SK-N-SH (cell line): ENCODE measurements at regions not wholly inside any gene's neighbourhood (a gene's known extent, or its start where the extent isn't known, plus 50 kb on each side); places are given as distances from the start of the nearest gene placed in this dataset.

Experiments
- CTCF ChIA-PET: fragments of 300-600, 350-600 bp; formaldehyde crosslinking; extraction: SDS; loops from one replicate; lab custom pipeline; 2021; lab: Yijun Ruan, JAX
- POLR2A ChIA-PET: fragments of 350-600 bp; sonication (Branson Sonifier 250); formaldehyde crosslinking; extraction: SDS; loops from one replicate; lab custom pipeline; 2020; ENCODE audit warnings: antibody characterized with exemption, inconsistent platforms; lab: Yijun Ruan, JAX
- DNase-seq: peaks from one replicate; pipeline ENCODE4 v3.0.0; 2012
- H2AFZ ChIP-seq: fragments of 200-600 bp; sonication (generic); 2 replicates; pipeline ENCODE4 v1.8.1; 2016; ENCODE audit warnings: antibody characterized with exemption, mild to moderate bottlenecking, low read depth
- H3F3A ChIP-seq: fragments of 200-600 bp; sonication (generic); replicated peaks from 2 replicates; pipeline ENCODE3; 2016; ENCODE audit warnings: antibody characterized with exemption, mild to moderate bottlenecking; ENCODE audit not compliant: insufficient read depth
- H3K27ac ChIP-seq, 2 experiments: fragments of 200-500 bp in 1 of 2; fragments of 200-600 bp in 1 of 2; sonication (Bioruptor generic) in 1 of 2; sonication (generic), shearing (Covaris generic) in 1 of 2; 2 replicates each; pipeline versions ENCODE4 v1.5.1 to v1.6.1; 2014 to 2016; ENCODE audit warnings: low read depth in 2 of 2, inconsistent platforms in 1 of 2, low read length in 1 of 2, mild to moderate bottlenecking in 1 of 2, mixed read lengths in 1 of 2
- H3K27me3 ChIP-seq: fragments of 200-600 bp; sonication (generic), shearing (Covaris generic); 2 replicates; pipeline ENCODE4 v1.6.1; 2016; ENCODE audit warnings: mixed run types; ENCODE audit not compliant: insufficient read depth
- H3K36me3 ChIP-seq, 2 experiments: fragments of 200-500 bp in 1 of 2; fragments of 200-600 bp in 1 of 2; sonication (Bioruptor generic) in 1 of 2; sonication (generic) in 1 of 2; replicated peaks in 1 of 2; 2 replicates each; pipeline versions ENCODE3 to v1.5.1; 2014 to 2016; ENCODE audit warnings: low read length in 1 of 2, mild to moderate bottlenecking in 1 of 2; ENCODE audit not compliant: insufficient read depth in 2 of 2, control insufficient read depth in 1 of 2
- H3K4me1 ChIP-seq, 2 experiments: fragments of 200-500 bp in 1 of 2; fragments of 200-600 bp in 1 of 2; sonication (Bioruptor generic) in 1 of 2; sonication (generic), shearing (Covaris generic) in 1 of 2; 2 replicates each; pipeline versions ENCODE4 v1.5.1 to v1.6.1; 2014 to 2016; ENCODE audit warnings: low read depth in 1 of 2, low read length in 1 of 2, mixed run types in 1 of 2; ENCODE audit not compliant: insufficient read depth in 2 of 2, control insufficient read depth in 1 of 2
- H3K4me2 ChIP-seq: fragments of 200-600 bp; sonication (generic), shearing (Covaris generic); 2 replicates; pipeline ENCODE4 v1.6.1; 2017; ENCODE audit warnings: mixed run types
- H3K4me3 ChIP-seq, 2 experiments: fragments of 200-500 bp in 1 of 2; fragments of 200-600 bp in 1 of 2; sonication (Bioruptor generic) in 1 of 2; sonication (generic), shearing (Covaris generic) in 1 of 2; 2 replicates each; pipeline versions ENCODE4 v1.5.1 to v1.8.1; 2014 to 2016; ENCODE audit warnings: low read depth in 2 of 2, inconsistent platforms in 1 of 2, low read length in 1 of 2, mild to moderate bottlenecking in 1 of 2, mixed read lengths in 1 of 2, moderate library complexity in 1 of 2
- H3K79me2 ChIP-seq: fragments of 200-600 bp; sonication (generic); 2 replicates; pipeline ENCODE4 v1.8.1; 2017; ENCODE audit warnings: mild to moderate bottlenecking; ENCODE audit not compliant: insufficient read depth
- H3K9ac ChIP-seq: fragments of 200-600 bp; sonication (generic); 2 replicates; pipeline ENCODE4 v1.6.1; 2017; ENCODE audit warnings: mixed run types
- H3K9me2 ChIP-seq: fragments of 200-600 bp; sonication (generic); 2 replicates; pipeline ENCODE4 v1.6.1; 2017; ENCODE audit warnings: mixed run types
- H3K9me3 ChIP-seq: fragments of 200-600 bp; sonication (generic); 2 replicates; pipeline ENCODE4 v1.6.1; 2017; ENCODE audit warnings: mixed run types, mild to moderate bottlenecking, moderate library complexity
- H4K20me1 ChIP-seq: fragments of 200-600 bp; sonication (generic); 2 replicates; pipeline ENCODE4 v1.6.1; 2017; ENCODE audit warnings: mild to moderate bottlenecking, mixed run types; ENCODE audit not compliant: insufficient read depth
- CHD2 ChIP-seq: fragments of 150-350 bp; IDR thresholded peaks from 2 replicates; pipeline ENCODE4 v1.6.1; 2018; ENCODE audit warnings: low read length; ENCODE audit not compliant: partially characterized antibody
- CTCF ChIP-seq: fragments of 200-600 bp; sonication (generic); IDR thresholded peaks from 2 replicates; pipeline ENCODE4 v1.6.1; 2017; ENCODE audit warnings: antibody characterized with exemption, mild to moderate bottlenecking, moderate library complexity
- ELF1 ChIP-seq: IDR thresholded peaks from 2 replicates; pipeline ENCODE4 v1.4.0; 2012
- EP300 ChIP-seq, 2 experiments: IDR thresholded peaks; 2 replicates each; pipeline versions ENCODE4 v1.4.0 to v1.6.1; 2012; ENCODE audit warnings: borderline replicate concordance in 1 of 2, low read depth in 1 of 2, low read length in 1 of 2
- EZH2phosphoT487 ChIP-seq: fragments of 200-600 bp; sonication (generic); IDR thresholded peaks from 2 replicates; pipeline ENCODE4 v1.6.1; 2017; ENCODE audit warnings: low read depth, mixed run types, mild to moderate bottlenecking, antibody characterized with exemption, moderate library complexity, borderline replicate concordance
- FOSL2 ChIP-seq: IDR thresholded peaks from 2 replicates; pipeline ENCODE4 v1.4.0; 2012; ENCODE audit warnings: low read depth, mild to moderate bottlenecking, moderate library complexity, borderline replicate concordance
- FOXJ3 ChIP-seq: sonication (generic); formaldehyde crosslinking; IDR thresholded peaks from 2 replicates; pipeline ENCODE4 v1.5.1; 2020; ENCODE audit warnings: mild to moderate bottlenecking, missing genetic modification reagents
- GABPA ChIP-seq: IDR thresholded peaks from 2 replicates; pipeline ENCODE4 v1.4.0; 2012; ENCODE audit warnings: low read depth, mild to moderate bottlenecking
- GATA2 ChIP-seq: sonication (generic); formaldehyde crosslinking; IDR thresholded peaks from 2 replicates; pipeline ENCODE4 v1.5.0; 2020; ENCODE audit warnings: mild to moderate bottlenecking, missing genetic modification reagents
- JUND ChIP-seq: IDR thresholded peaks from 2 replicates; pipeline ENCODE4 v1.4.0; 2012
- MXI1 ChIP-seq: IDR thresholded peaks from 2 replicates; pipeline ENCODE4 v1.6.1; 2012; ENCODE audit warnings: mild to moderate bottlenecking, low read depth, low read length, improper control_type of control experiment
- PBX3 ChIP-seq: IDR thresholded peaks from 2 replicates; pipeline ENCODE4; 2012
- POLR2AphosphoS5 ChIP-seq: IDR thresholded peaks from 2 replicates; pipeline ENCODE4 v1.6.1; 2012; ENCODE audit warnings: low read depth, low read length
- RCOR1 ChIP-seq: fragments of 150-350 bp; IDR thresholded peaks from 2 replicates; pipeline ENCODE4 v1.6.1; 2017; ENCODE audit warnings: antibody characterized with exemption, low read length
- RXRA ChIP-seq: IDR thresholded peaks from 2 replicates; pipeline ENCODE4 v1.4.0; 2012; ENCODE audit warnings: low read depth, mild to moderate bottlenecking, borderline replicate concordance
- SMC3 ChIP-seq: IDR thresholded peaks from 2 replicates; pipeline ENCODE4 v1.6.1; 2012; ENCODE audit warnings: low read depth, low read length, improper control_type of control experiment
- TCF12 ChIP-seq: IDR thresholded peaks from 2 replicates; pipeline ENCODE4 v1.4.0; 2012
- TEAD4 ChIP-seq: IDR thresholded peaks from 2 replicates; pipeline ENCODE4 v1.4.0; 2012; ENCODE audit warnings: mild to moderate bottlenecking, borderline replicate concordance; ENCODE audit not compliant: insufficient read depth
- ZBTB33 ChIP-seq: IDR thresholded peaks from 2 replicates; pipeline ENCODE4 v1.4.0; 2012; ENCODE audit warnings: low read depth, borderline replicate concordance
- WGBS: methylation state at CpG from one replicate; pipeline ENCODE4 v1.1.6; 2017; ENCODE audit warnings: low lambda C conversion rate; 5-methylcytosine and 5-hydroxymethylcytosine counted together
- TF ChIP-seq, protein P1 (sequence below): IDR thresholded peaks from 2 replicates; pipeline ENCODE4 v1.4.0; 2012; ENCODE audit warnings: low read depth, borderline replicate concordance
- TF ChIP-seq, protein P2 (sequence below): IDR thresholded peaks from 2 replicates; pipeline ENCODE4 v1.4.0; 2012; ENCODE audit warnings: low read depth

DNA sequence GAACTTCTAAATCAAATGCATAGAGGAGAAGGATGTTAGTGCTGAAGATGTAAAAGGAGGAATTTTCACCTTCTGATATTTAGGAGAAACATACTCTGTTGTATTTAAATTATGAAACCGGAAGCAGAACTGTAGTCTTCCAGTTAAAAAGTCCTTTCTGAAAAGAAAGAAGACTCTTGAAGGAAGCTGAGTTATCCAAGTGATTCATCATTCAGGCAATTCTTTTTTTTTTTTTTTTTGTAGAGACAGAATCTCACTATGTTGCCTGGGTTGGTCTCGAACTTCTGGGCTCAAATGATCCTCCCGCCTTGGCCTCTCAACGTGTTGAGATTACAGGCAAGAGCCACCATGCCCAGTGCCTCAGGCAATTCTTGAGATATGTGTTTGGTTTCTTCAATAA, 424.8 kb upstream of the TPM1 start:
- no peak for DNase-seq
- Histone ChIP-seq H3K4me1 (peaks cover 27 to 44% of the 10 kb centered on the region in 2 experiments), H3K27me3 (no peaks in the 10 kb centered on the region), H3K9me2 (no peaks in the 10 kb centered on the region), H3K9me3 (no peaks in the 10 kb centered on the region), H3F3A (peaks cover 28% of the 10 kb centered on the region), H3K4me2 (peak overlapping the region; percentile 67), H4K20me1 (no peaks in the 10 kb centered on the region), H3K79me2 (peaks cover 14% of the 10 kb centered on the region; the same call in 1 of the 2 replicates), H3K4me3 (no peak overlapping the region), H2AFZ (no peak overlapping the region), H3K9ac (no peak overlapping the region), H3K36me3 (no peaks in the 10 kb centered on the region), H3K27ac (peak overlapping the region; percentile 48 to 82; a peak in 3 of 4 replicates)
- ChIA-PET POLR2A (no interaction called here), CTCF (interaction anchor here (0.6 to 2.5 kb wide), 3 partner anchors 20 to 333 kb away, joined by 3 to 11 read pairs (median 4); no protein-coding TSS in a partner anchor)
- 78% methylated on average over 4 of the region's 4 CpGs for WGBS
- peak; percentile 14; the same call in 1 of the 2 replicates for TF ChIP-seq JUND
- no peak for TF ChIP-seq MXI1
- peak; percentile 42; the same call in 1 of the 2 replicates for TF ChIP-seq FOSL2
- TF ChIP-seq POLR2AphosphoS5, result no peak
- no peak for TF ChIP-seq RCOR1
- TF ChIP-seq CHD2, result no peak
- TF ChIP-seq RXRA, result no peak
- TF ChIP-seq TEAD4, result no peak
- TF ChIP-seq ELF1, result no peak
- no peak for TF ChIP-seq EZH2phosphoT487
- no peak for TF ChIP-seq GABPA
- peak; percentile 30; the same call in 1 of the 2 replicates for TF ChIP-seq PBX3
- TF ChIP-seq FOXJ3, result no peak
- TF ChIP-seq SMC3, result no peak
- TF ChIP-seq, protein P1, sequence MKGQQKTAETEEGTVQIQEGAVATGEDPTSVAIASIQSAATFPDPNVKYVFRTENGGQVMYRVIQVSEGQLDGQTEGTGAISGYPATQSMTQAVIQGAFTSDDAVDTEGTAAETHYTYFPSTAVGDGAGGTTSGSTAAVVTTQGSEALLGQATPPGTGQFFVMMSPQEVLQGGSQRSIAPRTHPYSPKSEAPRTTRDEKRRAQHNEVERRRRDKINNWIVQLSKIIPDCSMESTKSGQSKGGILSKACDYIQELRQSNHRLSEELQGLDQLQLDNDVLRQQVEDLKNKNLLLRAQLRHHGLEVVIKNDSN, result no peak

DNA sequence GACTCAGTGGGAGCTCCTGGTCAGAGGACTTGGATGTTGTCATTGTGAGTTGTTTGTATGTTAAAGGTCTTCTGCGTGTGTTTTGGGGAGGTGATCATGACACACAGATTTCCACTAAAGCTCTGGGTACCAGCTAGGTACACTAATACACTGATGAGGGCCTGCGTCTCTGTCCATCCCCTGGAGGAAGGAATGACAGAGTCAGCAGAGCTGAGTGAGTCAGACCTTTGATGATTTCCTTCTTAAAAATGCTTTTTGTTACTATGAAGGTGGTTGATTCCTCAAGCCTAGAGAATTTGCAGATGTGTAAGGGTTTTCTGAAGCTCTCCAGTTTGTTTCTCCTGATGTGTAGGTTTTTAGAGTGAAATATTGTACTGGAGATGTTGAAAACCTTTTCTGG, 424.1 kb upstream of the TPM1 start:
- Histone ChIP-seq H3K4me1 (peaks cover 27 to 42% of the 10 kb centered on the region in 2 experiments), H3K27ac (peak overlapping the region; percentile 77 to 82), H3K9me2 (no peaks in the 10 kb centered on the region), H3K27me3 (no peaks in the 10 kb centered on the region), H3K4me2 (peak overlapping the region; percentile 54), H3K79me2 (peaks cover 14% of the 10 kb centered on the region; the same call in 1 of the 2 replicates), H3F3A (peaks cover 31% of the 10 kb centered on the region), H3K4me3 (no peak overlapping the region), H3K36me3 (no peaks in the 10 kb centered on the region), H3K9ac (peak overlapping the region; percentile 22; the same call in 1 of the 2 replicates), H2AFZ (no peak overlapping the region), H3K9me3 (no peaks in the 10 kb centered on the region), H4K20me1 (no peaks in the 10 kb centered on the region)
- ChIA-PET CTCF (interaction anchor here (0.8 to 2.5 kb wide), 3 partner anchors 19 to 276 kb away, joined by 3 to 11 read pairs (median 4); no protein-coding TSS in a partner anchor), POLR2A (no interaction called here)
- no peak for DNase-seq
- WGBS, result 4% methylated on average over 2 of the region's 2 CpGs
- TF ChIP-seq FOSL2 (peak; percentile 97), TEAD4 (peak; percentile 69; the same call in 1 of the 2 replicates), PBX3 (peak; percentile 58), JUND (peak; percentile 92), GATA2 (CRISPR knock-in tag) (no peak), SMC3 (no peak), ZBTB33 (no peak), EP300 (IDR thresholded peaks at IDR 0.05; ENCODE audit: borderline replicate concordance in 1 of 2, low read depth in 1 of 2, low read length in 1 of 2) (peak in 1 of 2 experiments; percentile 74; a peak in 1 of 4 replicates), POLR2AphosphoS5 (peak; percentile 53; the same call in 1 of the 2 replicates), TCF12 (peak; percentile 86), CTCF (peak; percentile 61)
- TF ChIP-seq, protein P2, sequence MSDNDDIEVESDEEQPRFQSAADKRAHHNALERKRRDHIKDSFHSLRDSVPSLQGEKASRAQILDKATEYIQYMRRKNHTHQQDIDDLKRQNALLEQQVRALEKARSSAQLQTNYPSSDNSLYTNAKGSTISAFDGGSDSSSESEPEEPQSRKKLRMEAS, result peak; percentile 49; the same call in 1 of the 2 replicates
